HG03159 (cell line): ENCODE measurements at regions not wholly inside any gene's neighbourhood (a gene's known extent, or its start where the extent isn't known, plus 50 kb on each side); places are given as distances from the start of the nearest gene placed in this dataset.

Source experiments
- ATAC-seq: cut with Tn5 transposase; IDR thresholded peaks from one replicate; pipeline ENCODE4 v1.9.1; 2021; ENCODE audit warnings: mild to moderate bottlenecking, moderate library complexity; ENCODE audit not compliant: unreplicated experiment

GRCh38 chr6:109315341-109316110, 66.7 kb downstream of the CD164 start:
- no peak for ATAC-seq

GRCh38 chr6:109314313-109314712, 68.0 kb downstream of the CD164 start:
- ATAC-seq, result no peak

- ATAC-seq, result no peak
Measured at GRCh38 chr6:109313139-109313538, 69.1 kb downstream of the CD164 start.

GRCh38 chr6:109311471-109311870, 70.8 kb downstream of the CD164 start:
- ATAC-seq, result no peak

- ATAC-seq, result no peak
Measured at GRCh38 chr6:109309917-109310316, 72.3 kb downstream of the CD164 start.

GRCh38 chr6:109308018-109308492, 74.2 kb downstream of the CD164 start:
- ATAC-seq, result no peak

- ATAC-seq, result no peak
Measured at GRCh38 chr6:109306733-109307132, 75.5 kb downstream of the CD164 start.

- no peak for ATAC-seq
Measured at GRCh38 chr6:109305028-109305427, 77.2 kb downstream of the CD164 start.

GRCh38 chr6:109304284-109305015, 77.8 kb downstream of the CD164 start:
- no peak for ATAC-seq

- ATAC-seq, result no peak
Measured at GRCh38 chr6:109303640-109304283, 78.5 kb downstream of the CD164 start.

GRCh38 chr6:109303164-109303563, 79.1 kb downstream of the CD164 start:
- ATAC-seq, result no peak

- no peak for ATAC-seq
Measured at GRCh38 chr6:109302176-109302575, 80.1 kb downstream of the CD164 start.

GRCh38 chr6:109301418-109301817, 80.8 kb downstream of the CD164 start:
- no peak for ATAC-seq

- no peak for ATAC-seq
Measured at GRCh38 chr6:109300874-109301273, 81.4 kb downstream of the CD164 start.

- ATAC-seq, result no peak
Measured at GRCh38 chr6:109299776-109300564, 82.3 kb downstream of the CD164 start.

GRCh38 chr6:109299265-109299607, 83.0 kb downstream of the CD164 start:
- ATAC-seq, result no peak

GRCh38 chr6:109298605-109299264, 83.5 kb downstream of the CD164 start:
- no peak for ATAC-seq

GRCh38 chr6:109297406-109298110, 84.7 kb downstream of the CD164 start:
- no peak for ATAC-seq

GRCh38 chr6:109296971-109297372, 85.3 kb downstream of the CD164 start:
- ATAC-seq, result no peak

GRCh38 chr6:109296452-109296851, 85.8 kb downstream of the CD164 start:
- ATAC-seq, result no peak
